ENCODE measurements at regions not wholly inside any gene's neighbourhood (a gene's known extent, or its start where the extent isn't known, plus 50 kb on each side); places are given as distances from the start of the nearest gene placed in this dataset.
"Not testable (repeated sequence)": the region's sequence is repeated elsewhere in the genome, so short reads cannot be mapped to it uniquely, and the experiment has no call there.

- peak; percentile 30 for TF ChIP-seq CTCF (IDR thresholded peaks at IDR 0.05; ENCODE audit: insufficient read depth, low read depth, low read length)
- DNase-seq (ENCODE audit: low read depth): peak; percentile 66
- H3K4me3 ChIP-seq (ENCODE audit: low read depth, low read length): no peak overlapping the region
Observed at GRCh38 chr17:36849871-36850348, 87.4 kb upstream of the LHX1 start.

- TF ChIP-seq CTCF (IDR thresholded peaks at IDR 0.05; ENCODE audit: insufficient read depth, low read depth, low read length): no peak
- peak; percentile 53 for DNase-seq (ENCODE audit: low read depth)
Observed at GRCh38 chr17:36850790-36851189, 86.5 kb upstream of the LHX1 start.

GRCh38 chr17:36851250-36851649 lies 86.0 kb upstream of the LHX1 start:
- peak; percentile 38 for DNase-seq (ENCODE audit: low read depth)
- H3K4me3 ChIP-seq (ENCODE audit: low read depth, low read length): no peak overlapping the region
- TF ChIP-seq CTCF (IDR thresholded peaks at IDR 0.05; ENCODE audit: insufficient read depth, low read depth, low read length): no peak

More at GRCh38 chr17:36850790-36851189, 86.5 kb upstream of the LHX1 start:
- no peak overlapping the region for H3K4me3 ChIP-seq (ENCODE audit: low read depth, low read length)

- not testable (repeated sequence) for DNase-seq (ENCODE audit: low read depth); H3K4me3 ChIP-seq (ENCODE audit: low read depth, low read length)
Observed at GRCh38 chr17:36852478-36852877, 84.8 kb upstream of the LHX1 start.

- no peak for TF ChIP-seq CTCF (IDR thresholded peaks at IDR 0.05; ENCODE audit: insufficient read depth, low read depth, low read length)
- no peak overlapping the region for H3K4me3 ChIP-seq (ENCODE audit: low read depth, low read length)
- no peak for DNase-seq (ENCODE audit: low read depth)
Observed at GRCh38 chr17:36854982-36855381, 82.3 kb upstream of the LHX1 start.

GRCh38 chr17:36855459-36855858 lies 81.8 kb upstream of the LHX1 start:
- H3K4me3 ChIP-seq (ENCODE audit: low read depth, low read length): no peak overlapping the region
- TF ChIP-seq CTCF (IDR thresholded peaks at IDR 0.05; ENCODE audit: insufficient read depth, low read depth, low read length): no peak
- DNase-seq (ENCODE audit: low read depth): no peak

- no peak overlapping the region for H3K4me3 ChIP-seq (ENCODE audit: low read depth, low read length)
- no peak for TF ChIP-seq CTCF (IDR thresholded peaks at IDR 0.05; ENCODE audit: insufficient read depth, low read depth, low read length)
- DNase-seq (ENCODE audit: low read depth): no peak
Observed at GRCh38 chr17:36856222-36856621, 81.1 kb upstream of the LHX1 start.
